GM18502 (cell line): ENCODE measurements at regions not wholly inside any gene's neighbourhood (a gene's known extent, or its start where the extent isn't known, plus 50 kb on each side); places are given as distances from the start of the nearest gene placed in this dataset.

Source experiments
- ATAC-seq: cut with Tn5 transposase; IDR thresholded peaks from one replicate; pipeline ENCODE4 v1.9.1; 2021; ENCODE audit warnings: mild to moderate bottlenecking; ENCODE audit not compliant: unreplicated experiment, poor library complexity

DNA sequence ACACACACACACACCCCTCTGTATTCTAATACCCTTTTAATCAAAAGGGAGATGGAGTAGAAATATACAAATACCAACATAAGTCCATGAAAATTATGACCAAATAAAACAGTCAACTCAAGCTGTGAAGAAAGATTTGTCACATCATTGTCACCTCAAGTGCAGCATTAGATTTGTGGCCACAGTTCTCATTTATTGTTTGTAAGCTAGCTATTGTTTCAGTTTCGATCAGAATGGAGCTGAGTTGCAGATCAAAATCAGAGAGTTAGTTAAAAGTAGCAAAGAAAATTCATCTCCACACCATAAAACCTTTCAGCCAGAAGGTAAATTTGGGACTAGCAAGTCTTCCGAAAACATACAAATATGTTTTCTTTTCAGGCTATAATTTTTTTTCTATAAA, 267.7 kb upstream of the LMCD1 start:
- ATAC-seq = no peak

DNA sequence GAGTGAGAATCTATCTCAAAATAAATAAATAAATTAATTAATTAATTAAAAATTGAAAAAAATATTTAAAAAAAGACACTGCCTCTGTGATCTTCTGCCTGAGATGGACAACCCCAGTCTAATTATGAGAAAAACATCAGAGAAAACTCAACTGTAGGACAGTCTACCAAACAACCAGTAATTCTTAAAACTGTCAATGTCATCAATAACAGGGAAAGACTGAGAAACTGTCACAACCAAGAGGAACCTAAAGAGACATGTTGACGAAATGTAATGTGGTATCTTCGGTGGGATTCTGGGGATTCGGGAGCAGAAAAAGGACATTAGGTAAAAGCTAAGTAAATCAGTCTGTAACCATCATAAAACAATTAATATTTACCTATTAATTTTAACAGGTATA, 265.4 kb upstream of the LMCD1 start:
- no peak for ATAC-seq

DNA sequence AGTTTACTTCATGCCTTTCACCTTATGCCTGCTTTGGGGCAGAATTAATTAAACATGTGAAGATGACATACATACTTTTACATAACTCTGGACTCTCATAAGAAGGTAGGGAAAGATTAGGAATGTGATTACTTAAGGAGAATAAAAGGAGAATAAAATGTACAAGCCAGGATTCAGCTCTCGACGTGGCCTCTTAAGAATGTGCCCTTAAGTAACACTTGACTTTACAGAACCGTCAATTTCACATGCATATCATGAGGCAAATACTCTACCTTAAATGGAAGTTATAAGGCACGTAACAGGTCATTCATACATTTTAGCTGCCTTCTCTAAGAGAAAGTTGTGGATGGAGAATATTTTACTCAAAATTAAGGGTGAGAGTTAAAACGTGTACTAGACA, 263.7 kb upstream of the LMCD1 start:
- ATAC-seq = no peak

DNA sequence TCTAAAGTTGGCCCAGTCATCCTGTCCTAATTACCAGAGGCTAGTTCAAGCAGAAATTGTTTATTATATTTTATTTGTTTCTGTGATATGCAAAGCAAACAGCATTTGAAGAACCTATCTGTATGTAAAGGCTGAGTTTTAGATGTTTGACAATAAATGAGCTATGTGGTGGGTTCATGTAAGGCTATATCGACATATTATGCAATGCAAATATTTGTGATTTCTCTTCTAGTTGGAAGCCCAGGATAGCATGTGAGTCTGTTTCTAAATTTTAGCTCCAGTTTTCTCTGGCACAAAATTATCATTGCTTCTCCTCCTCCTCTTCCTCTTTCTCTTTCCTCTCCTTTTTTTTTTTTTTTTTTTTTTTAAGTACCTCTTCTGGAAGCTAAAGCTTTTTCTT, 263.2 kb upstream of the LMCD1 start:
- ATAC-seq = no peak

DNA sequence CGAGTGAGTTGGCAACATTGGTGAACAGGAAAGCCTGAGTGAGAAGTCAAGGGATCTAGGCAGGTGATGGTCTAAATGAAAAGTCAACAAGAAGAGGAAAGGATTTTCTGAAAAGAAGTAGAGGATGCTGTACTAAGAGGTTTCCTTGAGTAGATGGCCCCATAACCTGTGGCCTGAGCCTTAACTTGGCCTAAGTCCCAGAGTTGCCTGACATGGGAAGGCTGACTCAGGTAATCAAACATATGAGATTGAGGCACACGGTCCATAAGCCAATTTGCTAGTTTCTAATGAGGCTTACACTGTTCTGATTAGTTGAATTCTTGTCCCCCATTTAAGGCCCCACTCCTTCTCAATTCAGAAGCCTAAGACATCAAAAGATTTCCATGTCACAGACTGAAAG, 262.5 kb upstream of the LMCD1 start:
- ATAC-seq = no peak

DNA sequence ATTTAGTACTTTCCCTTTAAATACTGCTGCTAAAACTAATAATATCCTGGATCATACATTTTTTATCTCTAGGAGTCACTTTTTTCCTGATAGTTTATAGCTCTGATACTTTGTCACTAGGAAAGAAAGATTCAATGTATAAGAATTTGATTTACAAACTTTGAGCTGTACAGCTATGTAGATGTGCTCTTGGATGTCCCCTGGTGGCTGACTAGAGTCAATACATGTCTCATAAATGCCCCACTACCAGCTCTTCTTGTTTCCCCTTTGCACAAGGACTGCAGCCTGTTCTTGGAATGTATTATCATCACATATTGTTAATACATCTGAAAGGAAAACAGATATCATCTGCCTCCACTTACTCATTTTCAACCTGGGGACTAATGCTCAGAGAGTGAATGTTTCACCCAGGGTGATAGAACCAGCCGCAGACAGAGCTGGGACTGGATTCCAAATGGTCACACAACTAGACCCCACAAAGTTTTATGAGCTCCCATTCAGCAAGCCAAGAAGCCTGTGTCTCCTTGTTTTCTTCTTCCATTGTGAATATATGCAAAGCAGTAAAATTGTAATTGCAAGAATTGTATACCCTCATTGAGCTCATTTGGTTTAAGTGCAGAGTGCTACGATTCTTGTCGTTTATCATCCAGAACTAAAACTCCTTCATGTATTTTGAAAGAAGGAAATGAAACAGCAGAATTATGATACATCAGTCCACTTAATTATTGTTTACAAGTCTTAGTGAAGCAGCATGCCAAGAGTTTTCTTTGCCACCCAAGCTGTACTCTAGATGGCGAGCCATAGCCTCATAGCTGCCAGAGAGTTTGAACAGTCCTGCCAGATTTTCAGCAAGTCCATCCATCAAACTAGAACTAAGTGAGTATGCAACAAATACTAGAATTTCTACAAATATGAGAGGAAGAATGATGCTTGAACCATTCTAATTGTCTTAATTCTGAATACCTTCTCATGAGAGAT, 261.6 kb upstream of the LMCD1 start:
- ATAC-seq = peak; percentile 96

DNA sequence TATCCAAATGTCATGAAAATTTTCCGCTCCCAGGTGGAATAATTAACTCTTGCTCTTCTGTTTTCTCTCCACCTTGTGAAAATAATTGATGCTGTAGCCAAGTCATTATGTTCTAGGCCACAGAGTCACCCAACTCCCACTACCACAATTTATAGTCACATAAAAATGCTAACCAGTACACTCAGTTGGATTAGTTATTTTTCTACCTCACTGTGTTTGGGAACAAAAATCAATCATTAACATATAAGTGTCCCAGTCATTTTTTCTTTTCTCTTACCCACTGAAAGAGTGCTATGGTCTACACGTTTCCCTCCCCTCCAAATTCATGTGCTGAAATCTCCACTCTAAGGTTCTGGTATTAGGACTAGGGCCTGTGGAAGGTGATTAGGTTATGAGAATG, 255.6 kb upstream of the LMCD1 start:
- ATAC-seq = no peak

DNA sequence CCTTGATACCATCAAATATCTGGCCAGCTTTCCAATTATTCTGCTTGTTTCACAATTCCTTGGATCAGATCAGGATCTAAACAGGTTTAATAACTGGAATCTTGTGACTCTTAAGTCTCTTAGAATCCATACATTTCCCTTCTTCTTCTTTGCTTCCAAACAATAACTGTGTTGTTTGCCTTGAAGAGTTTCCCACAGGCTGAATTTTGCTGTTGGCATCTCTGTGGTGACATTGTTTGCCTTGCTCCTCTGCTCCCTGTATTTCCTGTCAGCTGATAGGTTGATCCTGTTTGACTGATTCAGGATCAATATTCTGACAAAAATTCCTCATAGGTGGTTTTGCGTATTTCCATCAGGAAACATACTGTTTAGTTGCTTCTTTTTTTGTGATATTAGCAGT, 248.4 kb upstream of the LMCD1 start:
- ATAC-seq = no peak

DNA sequence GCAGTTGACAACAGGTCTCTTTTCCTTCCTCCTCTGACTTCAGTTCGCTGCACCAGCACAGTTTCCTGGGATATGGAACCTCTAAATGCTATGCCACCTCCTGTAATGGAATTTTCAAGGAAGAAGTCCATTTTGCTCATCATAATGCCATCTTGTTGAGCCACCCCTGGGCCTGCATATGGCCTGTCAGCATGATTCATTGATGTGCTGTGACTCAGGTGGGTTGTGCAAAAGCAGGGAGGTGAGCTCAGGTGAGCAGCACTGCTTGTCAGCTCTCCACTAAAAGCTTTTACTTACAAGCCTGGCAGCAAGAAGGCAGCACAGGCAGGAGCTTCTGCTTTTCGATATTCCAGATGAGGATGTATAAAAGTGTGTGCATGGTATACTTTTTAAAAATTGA, 247.1 kb upstream of the LMCD1 start:
- ATAC-seq = no peak

DNA sequence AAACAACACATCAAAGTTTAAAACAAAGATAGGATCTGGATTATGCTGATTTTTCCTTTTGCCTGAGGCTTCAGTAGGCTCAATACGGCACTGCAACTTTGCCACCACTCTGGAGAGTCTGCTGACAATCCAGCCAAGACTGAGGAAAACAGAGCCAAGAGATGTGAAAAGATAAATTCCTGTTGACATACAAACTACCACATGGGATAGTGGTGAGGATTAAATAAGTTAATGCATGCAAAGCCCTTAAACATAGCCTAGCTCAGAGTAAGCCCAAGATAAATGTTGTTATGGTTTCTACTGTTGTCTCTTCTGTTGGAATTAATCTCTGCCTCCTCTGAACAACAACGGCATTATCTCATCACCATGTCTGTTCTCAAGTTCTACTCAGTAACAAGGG, 245.9 kb upstream of the LMCD1 start:
- ATAC-seq = no peak

DNA sequence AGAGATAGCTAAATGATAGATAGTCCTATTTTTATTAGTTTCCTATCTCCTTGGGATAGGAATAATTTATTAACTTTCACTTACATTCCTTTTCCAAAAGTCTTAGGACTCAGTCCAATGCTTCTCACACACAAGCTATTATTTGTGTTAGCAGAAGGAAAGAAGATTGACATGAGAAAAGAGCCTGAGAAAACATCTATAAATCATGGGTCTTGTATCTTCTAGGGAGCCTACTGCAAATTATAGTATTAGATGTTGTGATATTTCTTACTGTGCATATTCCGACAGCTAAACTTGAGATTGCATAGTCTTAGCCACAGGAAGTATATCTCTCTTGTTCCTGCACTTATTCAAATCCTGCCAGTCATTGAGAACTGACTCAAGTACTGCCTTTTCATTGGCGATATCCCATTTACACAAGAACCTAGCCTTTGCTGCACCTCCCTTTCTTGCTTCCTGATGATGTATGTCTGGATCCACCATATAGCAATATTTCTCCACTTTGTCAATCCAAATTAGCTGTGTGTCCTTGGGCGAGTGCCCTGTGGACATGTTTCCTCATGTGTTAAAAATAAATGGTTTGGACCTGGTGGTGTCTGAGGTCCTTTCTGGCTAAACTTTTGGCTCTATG, 245.1 kb upstream of the LMCD1 start:
- ATAC-seq = no peak

DNA sequence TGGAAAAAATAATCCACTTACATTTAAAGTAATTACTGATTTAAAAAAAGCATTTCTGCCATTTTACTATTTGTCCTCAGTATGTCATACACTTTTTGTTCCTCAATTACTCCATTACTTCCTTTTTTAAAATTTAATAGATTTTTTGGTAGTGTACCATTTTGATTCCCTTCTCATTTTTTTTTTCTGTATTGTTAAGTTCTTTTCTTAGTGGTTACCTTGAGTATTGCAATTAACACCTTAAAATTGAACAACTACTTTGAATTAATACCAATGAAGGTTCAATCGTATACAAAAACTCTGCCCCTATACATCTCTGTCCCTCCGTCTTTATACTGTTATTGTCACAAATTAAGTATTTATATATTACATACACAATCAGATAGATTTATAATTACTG, 240.6 kb upstream of the LMCD1 start:
- ATAC-seq = no peak

DNA sequence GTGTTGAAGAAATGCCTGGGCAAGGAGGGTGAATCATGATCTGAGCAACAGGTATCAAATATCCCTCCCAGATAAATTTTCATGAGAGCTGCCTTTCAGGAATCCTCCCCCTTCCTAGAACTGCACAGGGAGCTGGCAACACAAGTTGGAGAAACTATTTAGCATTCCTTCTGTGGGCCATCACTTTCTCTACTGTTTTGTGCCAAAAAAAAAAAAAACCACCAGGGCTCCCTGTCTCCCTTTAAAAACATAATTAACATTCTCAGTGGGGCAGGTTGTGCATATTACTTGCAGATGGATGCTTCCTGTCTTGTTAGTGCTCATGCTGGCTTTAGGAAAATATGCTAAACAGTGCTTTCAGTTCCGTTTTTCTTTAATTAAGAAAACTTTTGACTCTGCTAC, 234.9 kb upstream of the LMCD1 start:
- no peak for ATAC-seq

DNA sequence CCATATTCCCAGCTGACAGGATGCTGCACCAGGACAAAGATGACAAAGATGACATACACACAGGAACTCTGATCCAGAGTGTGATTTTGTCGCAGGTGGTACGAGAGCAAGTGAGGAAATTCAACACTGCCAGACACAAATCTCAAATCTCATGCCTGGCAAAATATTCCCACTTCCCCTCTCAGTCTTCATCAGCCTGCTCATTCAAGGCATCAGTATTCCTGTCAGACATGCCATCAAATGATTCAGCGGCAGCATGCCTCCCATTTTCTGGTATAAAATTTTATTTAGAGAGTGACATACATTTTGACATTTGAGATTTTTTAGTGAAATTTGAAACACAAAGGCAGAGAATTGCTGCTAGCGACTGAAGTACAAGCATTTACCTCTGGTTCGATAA, 228.1 kb upstream of the LMCD1 start:
- no peak for ATAC-seq

DNA sequence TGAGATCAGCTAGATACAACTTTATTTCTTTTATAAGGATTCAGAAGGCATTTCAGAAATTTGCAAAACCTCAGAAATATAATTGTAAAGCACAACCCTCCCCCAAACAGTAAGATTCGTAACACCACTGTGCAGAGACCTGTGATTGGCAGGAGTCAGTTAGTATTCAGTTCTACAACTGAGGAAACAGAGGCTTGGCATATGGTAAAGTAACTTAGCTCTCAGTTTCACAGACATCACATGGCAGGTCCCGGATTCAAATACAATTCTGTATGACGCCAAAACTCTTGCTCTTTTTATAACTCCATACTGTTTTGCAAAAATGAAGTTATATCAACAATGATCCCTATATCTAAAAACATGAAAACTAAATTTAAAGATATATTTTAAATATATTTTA, 225.6 kb upstream of the LMCD1 start:
- ATAC-seq = no peak

DNA sequence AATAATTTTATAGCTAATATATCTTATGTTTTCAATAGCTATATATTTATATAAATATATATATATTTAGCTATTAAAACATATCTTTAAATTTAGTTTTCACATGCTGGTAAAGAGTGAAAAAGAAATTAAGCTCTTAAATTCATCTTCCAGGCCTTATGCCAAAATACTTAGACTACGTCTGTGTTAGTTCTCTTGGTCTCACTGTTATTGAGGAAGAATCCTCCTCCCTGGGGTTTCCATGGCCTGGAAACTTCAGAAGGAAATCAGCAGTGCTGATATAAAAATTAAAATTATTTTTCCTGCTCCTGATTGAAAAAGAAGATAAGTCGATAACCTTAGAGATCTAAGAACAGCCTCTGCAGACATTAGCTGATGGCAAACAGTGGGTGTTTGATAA, 225.1 kb upstream of the LMCD1 start:
- no peak for ATAC-seq

DNA sequence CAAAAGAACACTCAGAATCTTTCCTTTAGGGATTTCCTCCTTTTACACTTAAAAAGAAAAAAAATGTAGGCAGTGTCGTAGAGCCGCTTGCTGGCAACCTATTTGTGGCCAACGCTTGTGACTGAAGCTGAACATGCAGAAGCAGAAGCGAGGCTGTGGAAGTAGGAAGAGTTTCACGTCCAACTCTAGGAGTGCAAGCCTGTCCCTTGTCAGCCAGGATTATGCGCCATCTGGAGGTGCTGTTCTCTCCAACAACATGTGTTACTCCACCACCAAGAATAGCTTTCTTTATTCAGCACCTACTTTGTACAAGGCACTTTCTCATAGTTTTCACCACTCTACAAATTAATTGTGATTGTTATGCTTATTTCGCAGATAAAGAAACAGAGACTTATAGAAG, 223.2 kb upstream of the LMCD1 start:
- ATAC-seq = no peak

DNA sequence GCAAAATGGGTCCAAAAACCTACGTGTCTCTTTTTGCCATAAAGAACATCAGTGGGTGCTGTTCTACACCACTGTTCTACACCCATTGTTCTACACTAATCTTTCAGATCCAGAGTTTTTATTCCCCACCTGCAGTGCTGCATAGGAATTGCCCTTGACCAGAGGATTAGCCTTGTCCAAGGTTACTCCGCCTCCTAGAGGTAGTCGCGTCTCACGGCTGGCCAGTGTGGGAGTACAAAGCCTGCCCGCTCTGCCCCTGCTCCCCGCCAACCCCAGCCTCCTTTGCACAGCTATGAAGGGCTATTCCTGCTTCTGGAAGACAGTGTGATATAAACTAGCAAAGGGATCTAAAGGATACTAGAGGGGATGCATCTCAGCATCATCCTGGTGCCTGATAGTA, 222.1 kb upstream of the LMCD1 start:
- ATAC-seq = no peak

DNA sequence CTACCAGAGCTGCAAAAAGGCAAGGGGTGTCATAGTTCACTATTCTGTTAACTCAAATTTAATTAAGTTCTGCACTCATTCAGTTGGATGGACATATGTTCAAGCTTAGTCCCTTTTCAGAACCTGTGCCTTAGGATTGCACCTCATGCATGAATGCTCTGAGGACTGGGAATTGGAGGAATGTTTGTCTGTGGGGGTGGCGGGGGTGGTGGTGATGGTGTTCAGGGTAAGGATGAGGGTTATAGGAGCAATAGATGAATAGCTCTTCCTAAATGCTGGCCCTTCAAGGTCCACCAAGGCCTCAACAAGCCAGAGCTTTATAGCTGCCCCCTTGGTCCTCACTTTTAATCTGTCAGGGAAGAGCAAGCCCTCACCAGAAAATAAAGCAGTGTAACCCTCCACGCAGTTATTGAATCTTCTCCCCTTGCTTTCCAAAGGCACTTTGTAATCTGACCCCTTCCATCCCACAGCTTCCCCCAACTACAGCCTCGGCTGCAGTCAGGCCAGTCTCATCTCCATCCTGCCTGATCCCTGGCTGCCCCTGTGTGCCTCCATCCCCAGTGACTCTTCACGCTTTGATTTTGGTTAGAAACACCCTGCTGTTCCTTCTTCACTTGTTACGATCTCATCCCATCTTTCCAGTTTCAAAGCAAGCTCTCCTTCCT, 221.6 kb upstream of the LMCD1 start:
- ATAC-seq = no peak

DNA sequence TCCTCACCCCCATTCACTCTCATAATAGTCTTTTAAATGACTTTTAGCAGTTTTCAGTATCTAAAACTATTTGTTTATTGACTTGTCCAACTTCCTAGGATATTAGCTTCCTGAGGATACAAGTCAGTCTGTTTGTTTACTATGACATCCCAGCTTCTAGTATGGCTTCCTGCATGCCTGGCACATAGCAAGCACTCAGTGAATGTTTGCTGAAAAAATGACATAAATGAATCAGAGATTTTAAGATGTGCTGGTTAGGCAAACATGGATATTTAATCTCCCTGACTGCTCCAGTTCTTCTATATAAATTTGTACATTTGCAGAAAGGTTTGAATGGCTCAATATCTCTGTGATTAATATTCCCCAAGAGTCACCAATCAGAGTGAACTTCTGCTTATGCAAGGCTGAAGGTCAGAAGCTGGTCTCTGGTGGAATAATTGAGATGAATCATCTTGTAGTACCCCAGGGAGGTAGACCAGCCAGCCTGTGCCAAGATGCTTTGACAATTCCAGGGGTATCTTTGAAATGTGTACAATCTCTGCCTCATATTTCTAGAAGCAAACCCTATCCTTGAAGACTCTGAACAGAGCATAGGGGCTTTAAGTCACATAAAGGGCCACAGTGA, 219.0 kb upstream of the LMCD1 start:
- ATAC-seq = no peak

DNA sequence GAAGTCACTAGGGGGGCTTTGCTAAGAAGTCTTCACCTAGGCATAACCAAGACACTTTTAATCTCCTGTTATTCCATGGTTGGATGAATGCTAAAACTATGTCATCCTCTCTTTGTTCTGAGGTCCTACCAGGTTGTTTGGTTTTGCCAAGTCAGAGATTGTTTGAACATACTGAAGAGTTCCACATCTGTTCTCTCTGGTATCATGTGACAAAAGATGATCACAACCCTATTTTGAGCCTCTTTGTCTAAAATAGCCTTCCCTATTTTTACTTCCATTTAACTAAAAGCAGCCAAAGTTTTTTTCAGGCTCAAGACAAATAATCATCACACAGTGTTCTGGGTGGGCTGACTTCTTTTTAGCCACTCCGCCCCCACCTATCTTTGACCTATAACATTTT, 218.4 kb upstream of the LMCD1 start:
- no peak for ATAC-seq
